Naive B cell (primary cell): ENCODE measurements at regions not wholly inside any gene's neighbourhood (a gene's known extent, or its start where the extent isn't known, plus 50 kb on each side); places are given as distances from the start of the nearest gene placed in this dataset.
"Not testable (repeated sequence)": the region's sequence is repeated elsewhere in the genome, so short reads cannot be mapped to it uniquely, and the experiment has no call there.

ENCODE experiments used
- ATAC-seq, 2 donors: fragments of 150-1000 bp; cut with Tn5 transposase; 2 replicates each; pipeline ENCODE4 v1.10.0; 2021; ENCODE audit warnings: low read depth in 2 of 2, mild to moderate bottlenecking in 2 of 2, moderate library complexity in 2 of 2
- DNase-seq: peaks from one replicate; pipeline ENCODE4 v3.0.0; 2022
- H3K27ac Mint-ChIP-seq, 6 donors: one replicate each; pipeline ENCODE4 v1.8.0; 2020 to 2022; ENCODE audit warnings: mild to moderate bottlenecking in 6 of 6, mixed read lengths in 6 of 6, moderate library complexity in 5 of 6, inconsistent platforms in 2 of 6
- H3K27me3 Mint-ChIP-seq, 3 donors: one replicate each; pipeline ENCODE4 v1.8.0; 2021 to 2022; ENCODE audit warnings: mixed read lengths in 3 of 3, mild to moderate bottlenecking in 1 of 3
- H3K36me3 Mint-ChIP-seq, 2 donors: one replicate each; pipeline ENCODE4 v1.8.0; 2020 to 2022; ENCODE audit warnings: mixed read lengths in 2 of 2, inconsistent platforms in 1 of 2, mild to moderate bottlenecking in 1 of 2
- H3K4me1 Mint-ChIP-seq, 3 donors: one replicate each; pipeline ENCODE4 v1.8.0; 2020 to 2022; ENCODE audit warnings: mixed read lengths in 3 of 3, inconsistent platforms in 1 of 3, mild to moderate bottlenecking in 1 of 3, moderate library complexity in 1 of 3
- H3K4me3 Mint-ChIP-seq, 8 donors: one replicate each; pipeline ENCODE4 v1.8.0; 2020 to 2022; ENCODE audit warnings: mild to moderate bottlenecking in 8 of 8, mixed read lengths in 8 of 8, moderate library complexity in 8 of 8, inconsistent platforms in 2 of 8
- H3K9me3 Mint-ChIP-seq, 7 donors: one replicate each; pipeline ENCODE4 v1.8.0; 2020 to 2022; ENCODE audit warnings: mixed read lengths in 7 of 7, mild to moderate bottlenecking in 5 of 7, inconsistent platforms in 2 of 7, moderate library complexity in 1 of 7

DNA sequence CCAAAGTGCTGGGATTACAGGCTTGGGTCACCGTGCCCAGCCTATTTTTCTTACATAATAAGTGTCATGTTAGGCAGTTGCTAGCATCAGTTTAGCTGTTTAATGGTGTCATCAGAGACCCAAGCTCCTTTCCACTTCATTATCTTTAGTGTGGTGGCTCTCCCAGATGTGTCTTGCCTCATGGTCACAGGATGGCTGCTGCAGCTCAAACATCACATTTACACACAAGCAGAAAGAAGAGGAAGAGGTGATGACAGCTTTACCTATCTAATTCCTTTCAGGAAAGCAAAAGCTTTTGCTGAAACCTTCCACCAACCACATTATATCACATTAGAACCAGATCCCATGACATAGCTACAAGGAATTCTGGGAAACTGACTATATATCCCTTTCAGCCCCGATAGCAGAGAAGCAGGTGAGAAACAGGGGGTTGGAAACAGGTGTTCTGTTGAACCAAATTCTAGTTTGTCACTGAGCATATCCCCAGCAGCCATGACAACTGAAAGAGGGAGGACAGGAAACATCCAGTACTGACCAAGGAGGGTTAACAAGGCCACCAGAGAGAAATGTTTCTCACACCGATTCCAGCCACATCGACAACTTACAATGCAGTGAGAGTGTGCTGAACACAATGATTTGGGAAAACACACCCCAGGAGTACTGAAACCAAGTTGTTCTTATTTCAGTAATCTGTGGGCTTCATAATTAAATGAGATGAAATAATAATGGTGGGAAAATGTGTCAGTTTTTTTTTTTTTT is 617.0 kb downstream of the UQCRFS1 start:
- Mint-ChIP-seq H3K4me1 (peaks cover 6 to 12% (median 8%) of the 10 kb centered on the region in 3 donors), H3K27ac (no peak overlapping the region), H3K27me3 (peaks cover 4 to 13% (median 6%) of the 10 kb centered on the region in 3 donors), H3K36me3 (no peaks in the 10 kb centered on the region), H3K4me3 (no peak overlapping the region), H3K9me3 (peaks cover 0 to 10% (median 2%) of the 10 kb centered on the region in 7 donors)
- DNase-seq (no peak), ATAC-seq (no peak)

DNA sequence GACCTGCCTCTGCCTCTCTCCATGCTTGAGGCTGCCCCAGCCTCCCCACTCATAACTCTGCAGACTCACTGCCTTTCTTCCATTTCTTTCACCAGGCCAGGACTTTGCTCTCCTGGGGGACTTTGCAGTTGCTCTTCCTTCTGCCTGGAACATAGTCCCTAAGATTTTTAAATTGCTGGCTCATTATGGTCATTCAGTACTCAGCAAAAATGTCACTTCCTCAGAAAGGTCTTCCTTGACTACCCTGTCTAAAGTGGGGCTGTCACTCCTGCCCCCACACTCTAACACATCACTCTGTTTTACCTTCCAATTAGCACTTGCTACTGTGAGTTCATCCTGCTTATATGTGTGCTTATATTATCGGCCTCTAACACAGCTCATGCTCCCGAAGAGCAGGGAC is 618.2 kb downstream of the UQCRFS1 start:
- Mint-ChIP-seq H3K36me3 (no peaks in the 10 kb centered on the region), H3K27ac (no peak overlapping the region), H3K4me1 (peaks cover 10 to 20% (median 16%) of the 10 kb centered on the region in 3 donors), H3K27me3 (peaks cover 4 to 13% (median 6%) of the 10 kb centered on the region in 3 donors), H3K4me3 (no peak overlapping the region), H3K9me3 (peaks cover 0 to 10% (median 2%) of the 10 kb centered on the region in 7 donors)
- DNase-seq = no peak
- ATAC-seq = no peak

DNA sequence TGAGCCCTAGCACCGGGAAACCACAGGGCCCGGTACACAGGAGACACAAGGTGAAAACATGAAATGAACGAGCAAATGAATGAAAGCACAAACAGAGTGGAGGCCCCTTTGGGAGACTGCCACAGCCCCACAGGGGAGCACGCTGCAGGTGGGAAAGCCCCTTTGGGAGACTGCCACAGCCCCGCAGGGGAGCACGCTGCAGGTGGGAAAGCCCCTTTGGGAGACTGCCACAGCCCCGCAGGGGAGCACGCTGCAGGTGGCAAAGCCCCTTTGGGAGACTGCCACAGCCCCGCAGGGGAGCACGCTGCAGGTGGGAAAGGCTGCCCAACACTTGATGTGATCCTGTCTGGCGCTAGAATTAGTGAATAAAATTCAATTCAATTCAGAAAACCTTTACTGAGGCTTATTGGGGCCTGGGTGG is 623.0 kb downstream of the UQCRFS1 start:
- peak; percentile 14 to 51 for ATAC-seq
- H3K27me3 Mint-ChIP-seq, H3K36me3 Mint-ChIP-seq, H3K9me3 Mint-ChIP-seq: not testable (repeated sequence)
- Mint-ChIP-seq H3K4me3 (peak overlapping the region in 6 of 8 donors; percentile 30 to 81 (median 54)), H3K27ac (peak overlapping the region in 3 of 6 donors; percentile 48 to 78 (median 57)), H3K4me1 (peaks cover 13 to 33% (median 20%) of the 10 kb centered on the region in 3 donors)
- DNase-seq = peak; percentile 8

DNA sequence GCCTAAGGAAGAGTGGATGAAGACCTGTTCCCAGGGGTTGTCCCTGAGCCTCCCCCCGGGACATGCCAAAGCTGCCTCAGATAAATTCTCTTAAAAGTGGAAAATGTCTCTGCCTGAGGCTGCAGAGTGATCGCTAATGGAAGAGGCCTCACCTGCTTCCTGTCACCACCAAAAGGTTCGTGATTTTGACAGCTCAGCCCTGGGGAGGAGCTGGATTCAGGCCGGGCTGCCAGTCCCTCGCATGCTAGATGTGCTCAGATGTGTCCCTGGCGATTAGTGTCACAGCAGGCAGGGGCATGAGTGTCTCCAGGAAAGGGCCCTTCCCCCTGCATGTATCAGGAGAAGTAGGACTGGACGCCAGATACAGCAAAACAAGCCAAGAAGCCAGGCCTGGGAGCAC is 626.5 kb downstream of the UQCRFS1 start:
- Mint-ChIP-seq H3K27ac (peak overlapping the region in 1 of 6 donors; percentile 15), H3K36me3 (no peaks in the 10 kb centered on the region), H3K4me1 (peaks cover 5 to 23% (median 17%) of the 10 kb centered on the region in 3 donors), H3K4me3 (no peak overlapping the region), H3K27me3 (peaks cover 0 to 6% (median 0%) of the 10 kb centered on the region in 3 donors), H3K9me3 (peaks cover 0 to 1% (median 0%) of the 10 kb centered on the region in 7 donors)
- no peak for ATAC-seq
- no peak for DNase-seq

GRCh38 chr19:28585796-28586195 is 627.2 kb downstream of the UQCRFS1 start:
- no peak for ATAC-seq
- H3K27ac Mint-ChIP-seq = no peak overlapping the region
- peaks cover under 1 to 6% (median 2%) of the 10 kb centered on the region in 3 donors for H3K27me3 Mint-ChIP-seq

GRCh38 chr19:28583713-28584112 is 629.2 kb downstream of the UQCRFS1 start:
- Mint-ChIP-seq H3K36me3 (no peaks in the 10 kb centered on the region), H3K27ac (peak overlapping the region in 1 of 6 donors; percentile 19), H3K4me3 (no peak overlapping the region), H3K4me1 (peaks cover 0 to 4% (median 0%) of the 10 kb centered on the region in 3 donors), H3K27me3 (peaks cover 5 to 11% (median 7%) of the 10 kb centered on the region in 3 donors), H3K9me3 (peaks cover 0 to 1% (median 0%) of the 10 kb centered on the region in 7 donors)
- ATAC-seq (no peak), DNase-seq (no peak)

More at GRCh38 chr19:28585796-28586195, 627.2 kb downstream of the UQCRFS1 start:
- Mint-ChIP-seq H3K4me1 (peaks cover 5 to 20% (median 13%) of the 10 kb centered on the region in 3 donors), H3K4me3 (no peak overlapping the region), H3K36me3 (no peaks in the 10 kb centered on the region), H3K9me3 (peaks cover 0 to 1% (median 0%) of the 10 kb centered on the region in 7 donors)
- no peak for DNase-seq

DNA sequence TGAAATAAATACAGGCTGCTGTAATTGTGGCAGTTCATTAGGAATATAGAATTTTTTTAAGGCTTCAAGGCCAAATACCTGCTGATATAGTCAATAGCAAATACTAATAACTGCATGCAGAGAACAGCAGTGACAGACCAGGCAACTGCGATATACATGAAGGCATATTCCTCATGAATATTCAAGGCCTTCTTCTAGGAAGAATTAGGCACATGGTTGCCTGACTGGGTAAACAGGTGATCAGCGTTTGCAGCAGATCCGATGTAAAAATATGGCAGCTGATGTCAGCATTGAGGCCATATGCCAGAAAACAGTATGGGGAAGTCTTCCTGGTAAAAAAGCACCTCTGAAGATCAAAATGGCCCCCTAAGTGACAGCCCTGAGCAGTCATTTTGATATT is 629.7 kb downstream of the UQCRFS1 start:
- peaks cover 5 to 11% (median 7%) of the 10 kb centered on the region in 3 donors for H3K27me3 Mint-ChIP-seq
- H3K4me3 Mint-ChIP-seq = no peak overlapping the region
- H3K4me1 Mint-ChIP-seq = no peaks in the 10 kb centered on the region
- H3K27ac Mint-ChIP-seq = no peak overlapping the region
- DNase-seq (no peak), ATAC-seq (no peak)
- peaks cover 0 to 1% (median 0%) of the 10 kb centered on the region in 7 donors for H3K9me3 Mint-ChIP-seq
- no peaks in the 10 kb centered on the region for H3K36me3 Mint-ChIP-seq

GRCh38 chr19:28582796-28583195 is 630.2 kb downstream of the UQCRFS1 start:
- no peak for DNase-seq
- H3K27me3 Mint-ChIP-seq = peaks cover 5 to 11% (median 7%) of the 10 kb centered on the region in 3 donors
- no peak overlapping the region for H3K27ac Mint-ChIP-seq
- H3K4me3 Mint-ChIP-seq = no peak overlapping the region
- H3K9me3 Mint-ChIP-seq = peaks cover 0 to 1% (median 0%) of the 10 kb centered on the region in 7 donors
- ATAC-seq = no peak
- H3K4me1 Mint-ChIP-seq = no peaks in the 10 kb centered on the region
- no peaks in the 10 kb centered on the region for H3K36me3 Mint-ChIP-seq

DNA sequence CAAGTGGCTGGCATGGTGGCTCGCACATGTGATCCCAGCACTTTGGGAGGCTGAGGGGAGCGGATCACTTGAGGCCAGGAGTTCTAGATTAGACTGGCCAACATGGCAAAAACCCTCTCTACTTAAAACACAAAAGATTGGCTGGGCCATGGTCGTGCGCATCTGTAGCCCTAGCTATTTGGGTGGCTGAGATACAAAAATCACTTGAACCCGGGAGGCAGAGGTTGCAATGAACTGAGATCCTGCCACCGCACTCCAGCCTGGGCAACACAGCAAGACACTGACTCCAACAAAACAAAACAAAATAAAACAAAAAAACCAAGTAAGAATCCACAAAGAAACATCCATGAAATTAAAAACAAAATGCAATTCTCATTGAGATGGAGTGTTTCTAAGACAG is 630.6 kb downstream of the UQCRFS1 start:
- no peaks in the 10 kb centered on the region for H3K36me3 Mint-ChIP-seq
- H3K27me3 Mint-ChIP-seq = peaks cover 5 to 11% (median 7%) of the 10 kb centered on the region in 3 donors
- H3K27ac Mint-ChIP-seq = no peak overlapping the region
- peaks cover 0 to 2% (median 0%) of the 10 kb centered on the region in 3 donors for H3K4me1 Mint-ChIP-seq
- H3K4me3 Mint-ChIP-seq = no peak overlapping the region
- DNase-seq (no peak), ATAC-seq (no peak)
- peaks cover 0 to 1% (median 0%) of the 10 kb centered on the region in 7 donors for H3K9me3 Mint-ChIP-seq

GRCh38 chr19:28581468-28581770 is 631.5 kb downstream of the UQCRFS1 start:
- ATAC-seq = no peak
- Mint-ChIP-seq H3K27ac (peak overlapping the region in 1 of 6 donors; percentile 10), H3K4me3 (no peak overlapping the region), H3K4me1 (peaks cover 0 to 3% (median 0%) of the 10 kb centered on the region in 3 donors), H3K27me3 (peaks cover 5 to 11% (median 7%) of the 10 kb centered on the region in 3 donors), H3K36me3 (no peaks in the 10 kb centered on the region), H3K9me3 (peaks cover 0 to 1% (median 0%) of the 10 kb centered on the region in 7 donors)
- DNase-seq = no peak

GRCh38 chr19:28578786-28579505 is 634.0 kb downstream of the UQCRFS1 start:
- Mint-ChIP-seq H3K4me3 (no peak overlapping the region), H3K9me3 (peaks cover 0 to 9% (median 1%) of the 10 kb centered on the region in 7 donors), H3K36me3 (no peaks in the 10 kb centered on the region), H3K4me1 (peaks cover 0 to 3% (median 0%) of the 10 kb centered on the region in 3 donors), H3K27ac (no peak overlapping the region), H3K27me3 (peaks cover 5 to 11% (median 7%) of the 10 kb centered on the region in 3 donors)
- no peak for DNase-seq
- ATAC-seq = no peak

- DNase-seq = no peak
- Mint-ChIP-seq H3K36me3 (no peaks in the 10 kb centered on the region), H3K27ac (peak overlapping the region in 1 of 6 donors; percentile 32), H3K27me3 (peaks cover 5 to 12% (median 7%) of the 10 kb centered on the region in 3 donors), H3K4me3 (no peak overlapping the region), H3K9me3 (peaks cover 0 to 9% (median 1%) of the 10 kb centered on the region in 7 donors), H3K4me1 (peaks cover 0 to 3% (median 0%) of the 10 kb centered on the region in 3 donors)
- ATAC-seq = no peak
Measured at GRCh38 chr19:28578208-28578607, 634.7 kb downstream of the UQCRFS1 start.

- no peak for ATAC-seq
- Mint-ChIP-seq H3K36me3 (no peaks in the 10 kb centered on the region), H3K4me3 (no peak overlapping the region), H3K27me3 (peaks cover 5 to 17% (median 7%) of the 10 kb centered on the region in 3 donors), H3K4me1 (peaks cover 0 to 3% (median 0%) of the 10 kb centered on the region in 3 donors), H3K27ac (peak overlapping the region in 2 of 6 donors; percentile 54 to 59), H3K9me3 (peaks cover 0 to 9% (median 1%) of the 10 kb centered on the region in 7 donors)
- no peak for DNase-seq
Measured at GRCh38 chr19:28577666-28578065, 635.3 kb downstream of the UQCRFS1 start.
